HL-60 (cell line): ENCODE measurements at regions not wholly inside any gene's neighbourhood (a gene's known extent, or its start where the extent isn't known, plus 50 kb on each side); places are given as distances from the start of the nearest gene placed in this dataset.

Experiments
- CTCF ChIP-seq: IDR thresholded peaks from one replicate; pipeline ENCODE4 v1.5.1; 2011; ENCODE audit warnings: low read length, control low read depth, inconsistent platforms; ENCODE audit not compliant: insufficient read depth
- GABPA ChIP-seq: IDR thresholded peaks from 2 replicates; pipeline ENCODE4 v1.6.1; 2012; ENCODE audit warnings: low read depth
- POLR2AphosphoS5 ChIP-seq: IDR thresholded peaks from 2 replicates; pipeline ENCODE4 v1.6.1; 2012; ENCODE audit warnings: low read depth
- REST ChIP-seq: IDR thresholded peaks from 2 replicates; pipeline ENCODE4 v1.6.1; 2012; ENCODE audit warnings: low read depth; ENCODE audit not compliant: insufficient replicate concordance

GRCh38 chr5:119943148-119943547 lies 313.8 kb downstream of the FAM170A start:
- TF ChIP-seq CTCF: no peak
- TF ChIP-seq GABPA: no peak
- no peak for TF ChIP-seq POLR2AphosphoS5
- TF ChIP-seq REST: no peak
